HepG2 (cell line): ENCODE measurements at regions not wholly inside any gene's neighbourhood (a gene's known extent, or its start where the extent isn't known, plus 50 kb on each side); places are given as distances from the start of the nearest gene placed in this dataset.
A peak's percentile ranks its signal among the peaks of the same experiment; 100 is the strongest.

ENCODE experiments used
- ATAC-seq: fragments of 200-7000 bp; cut with Tn5 transposase; 3 replicates; pipeline ENCODE4 v1.9.1; 2020; ENCODE audit warnings: mild to moderate bottlenecking, moderate library complexity
- BruUV-seq: library from RNA; stranded (reverse); fragments of 400-500 nt; replicated peaks from 2 replicates; lab custom pipeline; 2021; lab: Mats Ljungman, UMichigan
- CTCF ChIA-PET: fragments of 300-600 bp; formaldehyde crosslinking; extraction: SDS; loops from one replicate; lab custom pipeline; 2021; ENCODE audit warnings: low total read pairs, inconsistent platforms, low intra/inter-chr PET ratio; lab: Yijun Ruan, JAX
- POLR2A ChIA-PET: fragments of 350-600 bp; sonication (Branson Sonifier 250); formaldehyde crosslinking; loops from one replicate; lab custom pipeline; 2020; ENCODE audit warnings: antibody characterized with exemption, inconsistent platforms; lab: Yijun Ruan, JAX
- DNase-seq: peaks from one replicate; pipeline ENCODE4 v3.0.0-alpha.2; 2015; ENCODE audit warnings: low spot score
- FAIRE-seq: peaks from 3 replicates; lab custom pipeline; 2011; peaks lifted over from hg19 to GRCh38; lab: Jason Lieb, UNC
- H2AFZ ChIP-seq: one replicate; pipeline ENCODE4 v1.6.1; 2011; ENCODE audit warnings: low read length, inconsistent platforms
- H3K27ac ChIP-seq: fragments of 300-600 bp; 3 replicates; pipeline ENCODE4 v1.8.0; 2011; ENCODE audit warnings: mixed run types, mild to moderate bottlenecking, mixed read lengths, low read length, inconsistent platforms; ENCODE audit not compliant: insufficient read depth; ENCODE audit errors: extremely low read length
- H3K27me3 ChIP-seq, 2 experiments: fragments of 200-600 bp in 1 of 2; 2 replicates in 1 of 2; 3 replicates in 1 of 2; pipeline versions ENCODE4 v1.6.0 to v1.8.0; 2011; ENCODE audit warnings: low read length in 2 of 2, mild to moderate bottlenecking in 2 of 2, moderate library complexity in 2 of 2, inconsistent platforms in 1 of 2; ENCODE audit not compliant: insufficient read depth in 2 of 2, control insufficient read depth in 1 of 2
- H3K36me3 ChIP-seq, 2 experiments: fragments of 200-600 bp in 1 of 2; replicated peaks in 1 of 2; 2 replicates in 1 of 2; 3 replicates in 1 of 2; pipeline versions ENCODE4 v1.5.1 to v1.8.0; 2011; ENCODE audit warnings: low read length in 2 of 2, inconsistent platforms in 1 of 2; ENCODE audit not compliant: insufficient read depth in 2 of 2, control insufficient read depth in 1 of 2
- H3K4me1 ChIP-seq: 2 replicates; pipeline ENCODE4 v1.5.1; 2012; ENCODE audit warnings: low read length, inconsistent platforms; ENCODE audit not compliant: insufficient read depth
- H3K4me2 ChIP-seq: 2 replicates; pipeline ENCODE4 v1.6.0; 2011; ENCODE audit warnings: low read depth, low read length, inconsistent platforms
- H3K4me3 ChIP-seq, 3 experiments: fragments of 200-600 bp in 1 of 3; sonication (generic), shearing (Covaris generic) in 1 of 3; replicated peaks in 1 of 3; 2 replicates each; pipeline ENCODE4 v1.5.1; 2011 to 2016; ENCODE audit warnings: low read length in 3 of 3, inconsistent platforms in 2 of 3, low read depth in 2 of 3, mild to moderate bottlenecking in 2 of 3, control low read depth in 1 of 3, mixed read lengths in 1 of 3; ENCODE audit not compliant: insufficient read depth in 1 of 3
- H3K79me2 ChIP-seq: one replicate; pipeline ENCODE4 v1.6.1; 2011; ENCODE audit warnings: low read length, inconsistent platforms; ENCODE audit not compliant: insufficient read depth
- H3K9ac ChIP-seq: 2 replicates; pipeline ENCODE4 v1.6.0; 2011; ENCODE audit warnings: mild to moderate bottlenecking, low read depth, low read length, inconsistent platforms; ENCODE audit not compliant: insufficient read depth
- H3K9me3 ChIP-seq: 2 replicates; pipeline ENCODE4 v1.5.1; 2012; ENCODE audit warnings: mild to moderate bottlenecking, low read length
- H4K20me1 ChIP-seq: 2 replicates; pipeline ENCODE4 v1.6.0; 2011; ENCODE audit warnings: inconsistent platforms, mild to moderate bottlenecking, low read length, moderate library complexity; ENCODE audit not compliant: insufficient read depth
- ARNT2 ChIP-seq: sonication (generic); formaldehyde crosslinking; IDR thresholded peaks from 2 replicates; pipeline ENCODE4 v1.8.0; 2022; ENCODE audit warnings: mild to moderate bottlenecking, low read depth, missing genetic modification reagents, moderate library complexity
- CBX5 ChIP-seq: sonication (generic); formaldehyde crosslinking; IDR thresholded peaks from 2 replicates; pipeline ENCODE4 v1.4.0; 2020; ENCODE audit warnings: missing genetic modification reagents, borderline replicate concordance
- HNF4A ChIP-seq: sonication (generic); formaldehyde crosslinking; IDR thresholded peaks from 2 replicates; pipeline ENCODE4 v1.4.0; 2020; ENCODE audit warnings: missing genetic modification reagents
- HOXA3 ChIP-seq: sonication (generic); formaldehyde crosslinking; IDR thresholded peaks from 2 replicates; pipeline ENCODE4 v1.5.0; 2020; ENCODE audit warnings: missing genetic modification reagents
- KAT8 ChIP-seq: IDR thresholded peaks from 2 replicates; pipeline ENCODE4 v1.6.1; 2016; ENCODE audit warnings: missing genetic modification reagents, missing compliant biosample characterization
- NCOR1 ChIP-seq: fragments of 200-600 bp; sonication (generic); IDR thresholded peaks from 2 replicates; pipeline ENCODE4 v1.7.0; 2017; ENCODE audit warnings: antibody characterized with exemption, low read length, borderline replicate concordance
- SMC3 ChIP-seq: IDR thresholded peaks from 2 replicates; pipeline ENCODE4 v1.6.1; 2011; ENCODE audit warnings: low read length, improper control_type of control experiment
- XRCC5 ChIP-seq: fragments of 200-400 bp; formaldehyde crosslinking; optimal IDR thresholded peaks from 2 replicates; pipeline ENCODE3; 2017; ENCODE audit warnings: mild to moderate bottlenecking, low read length
- ZFP36L2 ChIP-seq: sonication (generic); formaldehyde crosslinking; IDR thresholded peaks from 2 replicates; pipeline ENCODE4 v1.4.0; 2020; ENCODE audit warnings: missing genetic modification reagents
- ZMYM4 ChIP-seq: sonication (generic); formaldehyde crosslinking; IDR thresholded peaks from 2 replicates; pipeline ENCODE4 v1.8.1; 2023; ENCODE audit warnings: mild to moderate bottlenecking, missing genetic modification reagents
- ZNF317 ChIP-seq: sonication (generic); formaldehyde crosslinking; IDR thresholded peaks from 2 replicates; pipeline ENCODE4 v1.5.0; 2020; ENCODE audit warnings: mild to moderate bottlenecking, missing genetic modification reagents
- WGBS: methylation state at CpG from one replicate; pipeline ENCODE4 v1.1.6; 2017; ENCODE audit warnings: low lambda C conversion rate; 5-methylcytosine and 5-hydroxymethylcytosine counted together
- in situ Hi-C: cut with HindIII; loops from 2 replicates; pipeline ENCODE4 v1.10.0; 2017; ENCODE audit warnings: low pct_unique_long_range_greater_than_20kb; ENCODE audit not compliant: extremely low pct_ligation_motif_present
- intact Hi-C: fragments of 100-400 bp; cut with micrococcal nuclease; formaldehyde crosslinking; loops from one replicate; pipeline ENCODE4 v1.10.0; 2022; ENCODE audit not compliant: unreplicated experiment
- TF ChIP-seq, protein P1 (sequence below): IDR thresholded peaks from 2 replicates; pipeline ENCODE4 v1.6.1; 2016; ENCODE audit warnings: mild to moderate bottlenecking
- TF ChIP-seq, protein P2 (sequence below): sonication (generic); formaldehyde crosslinking; IDR thresholded peaks from 2 replicates; pipeline ENCODE4 v1.5.0; 2020; ENCODE audit warnings: mild to moderate bottlenecking, missing genetic modification reagents, moderate library complexity
- TF ChIP-seq, protein P3 (sequence below), 2 experiments: sonication (generic) in 1 of 2; formaldehyde crosslinking in 1 of 2; IDR thresholded peaks; 2 replicates each; pipeline versions ENCODE4 v1.4.0 to v1.6.1; 2018 to 2020; ENCODE audit warnings: missing genetic modification reagents in 2 of 2, borderline replicate concordance in 1 of 2, low read depth in 1 of 2, mild to moderate bottlenecking in 1 of 2, missing biosample characterization in 1 of 2
- TF ChIP-seq, protein P4 (sequence below): sonication (generic); formaldehyde crosslinking; IDR thresholded peaks from 2 replicates; pipeline ENCODE4 v1.5.0; 2020; ENCODE audit warnings: missing genetic modification reagents

DNA sequence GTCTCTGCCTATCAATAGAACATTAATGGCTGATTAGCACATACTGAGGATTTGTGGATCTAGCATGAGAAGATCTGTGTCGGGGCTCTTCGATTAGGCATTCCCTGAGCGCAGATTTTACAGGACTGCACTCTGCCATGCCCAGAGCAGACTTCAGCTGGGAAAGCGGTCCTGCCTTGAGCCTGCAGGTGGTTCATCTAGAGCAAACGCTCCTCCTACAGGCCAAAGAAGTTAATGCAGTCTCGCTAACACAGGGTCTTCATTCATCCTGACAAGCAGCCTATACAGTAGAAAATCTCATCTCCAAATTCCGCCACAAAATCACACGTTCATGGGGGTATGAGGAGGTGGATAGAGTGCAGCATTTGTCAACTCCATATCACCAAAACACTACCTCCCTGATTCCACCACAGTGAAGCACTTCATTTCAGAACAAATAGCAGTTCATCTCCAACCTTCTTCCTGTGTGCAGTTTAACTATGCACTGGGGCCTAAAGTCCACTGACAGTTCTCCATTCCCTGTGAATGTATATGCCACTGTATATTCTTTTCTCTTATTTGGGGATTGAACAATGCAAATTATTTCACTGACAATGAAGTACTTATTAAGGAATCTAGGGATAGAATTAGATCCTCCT lies 405.8 kb downstream of the IGSF11 start:
- H3K79me2 ChIP-seq: no peaks in the 10 kb centered on the region
- CTCF ChIA-PET: no interaction called here
- H3K4me3 ChIP-seq: peak overlapping the region; percentile 6 to 39 (median 30); a peak in 3 of 6 replicates
- FAIRE-seq (peak; percentile 85), ATAC-seq (peak; percentile 99), DNase-seq (peak; percentile 80)
- no TSS peak for BruUV-seq
- no peaks in the 10 kb centered on the region for H3K36me3 ChIP-seq
- H3K27ac ChIP-seq: no peak overlapping the region
- WGBS: 3% methylated on average over 8 of the region's 8 CpGs
- H3K27me3 ChIP-seq: no peaks in the 10 kb centered on the region
- no peaks in the 10 kb centered on the region for H4K20me1 ChIP-seq
- H3K9me3 ChIP-seq: no peaks in the 10 kb centered on the region
- peak overlapping the region; percentile 49 for H2AFZ ChIP-seq
- H3K4me2 ChIP-seq: peak overlapping the region; percentile 57
- H3K9ac ChIP-seq: no peak overlapping the region
- peaks cover 35% of the 10 kb centered on the region for H3K4me1 ChIP-seq
- in situ Hi-C loops (loop anchor here (25.0 kb wide), 1 partner anchor 642 kb away; no protein-coding TSS in a partner anchor), intact Hi-C loops (loop anchor here (1.0 to 5.0 kb wide), 5 partner anchors 88 to 732 kb away; no protein-coding TSS in a partner anchor)
- POLR2A ChIA-PET: no interaction called here
- TF ChIP-seq ARNT2 (CRISPR knock-in tag) (0 out of 2 replicates have a peak, but pooled peaks have one; percentile 31), ZNF317 (CRISPR knock-in tag) (no peak), ZFP36L2 (CRISPR knock-in tag) (no peak), CBX5 (CRISPR knock-in tag) (peak; percentile 68; the same call in 1 of the 2 replicates), ZMYM4 (CRISPR knock-in tag) (peak; percentile 32; the same call in 1 of the 2 replicates), SMC3 (peak; percentile 66), HNF4A (CRISPR knock-in tag) (peak; percentile 74), NCOR1 (peak; percentile 66), XRCC5 (peak; percentile 35), KAT8 (0 out of 2 replicates have a peak, but pooled peaks have one; percentile 24), HOXA3 (CRISPR knock-in tag) (no peak)
- TF ChIP-seq, protein P1, sequence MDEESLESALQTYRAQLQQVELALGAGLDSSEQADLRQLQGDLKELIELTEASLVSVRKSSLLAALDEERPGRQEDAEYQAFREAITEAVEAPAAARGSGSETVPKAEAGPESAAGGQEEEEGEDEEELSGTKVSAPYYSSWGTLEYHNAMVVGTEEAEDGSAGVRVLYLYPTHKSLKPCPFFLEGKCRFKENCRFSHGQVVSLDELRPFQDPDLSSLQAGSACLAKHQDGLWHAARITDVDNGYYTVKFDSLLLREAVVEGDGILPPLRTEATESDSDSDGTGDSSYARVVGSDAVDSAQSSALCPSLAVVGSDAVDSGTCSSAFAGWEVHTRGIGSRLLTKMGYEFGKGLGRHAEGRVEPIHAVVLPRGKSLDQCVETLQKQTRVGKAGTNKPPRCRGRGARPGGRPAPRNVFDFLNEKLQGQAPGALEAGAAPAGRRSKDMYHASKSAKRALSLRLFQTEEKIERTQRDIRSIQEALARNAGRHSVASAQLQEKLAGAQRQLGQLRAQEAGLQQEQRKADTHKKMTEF (CRISPR knock-in tag): peak; percentile 39; the same call in 1 of the 2 replicates
- TF ChIP-seq, protein P2, sequence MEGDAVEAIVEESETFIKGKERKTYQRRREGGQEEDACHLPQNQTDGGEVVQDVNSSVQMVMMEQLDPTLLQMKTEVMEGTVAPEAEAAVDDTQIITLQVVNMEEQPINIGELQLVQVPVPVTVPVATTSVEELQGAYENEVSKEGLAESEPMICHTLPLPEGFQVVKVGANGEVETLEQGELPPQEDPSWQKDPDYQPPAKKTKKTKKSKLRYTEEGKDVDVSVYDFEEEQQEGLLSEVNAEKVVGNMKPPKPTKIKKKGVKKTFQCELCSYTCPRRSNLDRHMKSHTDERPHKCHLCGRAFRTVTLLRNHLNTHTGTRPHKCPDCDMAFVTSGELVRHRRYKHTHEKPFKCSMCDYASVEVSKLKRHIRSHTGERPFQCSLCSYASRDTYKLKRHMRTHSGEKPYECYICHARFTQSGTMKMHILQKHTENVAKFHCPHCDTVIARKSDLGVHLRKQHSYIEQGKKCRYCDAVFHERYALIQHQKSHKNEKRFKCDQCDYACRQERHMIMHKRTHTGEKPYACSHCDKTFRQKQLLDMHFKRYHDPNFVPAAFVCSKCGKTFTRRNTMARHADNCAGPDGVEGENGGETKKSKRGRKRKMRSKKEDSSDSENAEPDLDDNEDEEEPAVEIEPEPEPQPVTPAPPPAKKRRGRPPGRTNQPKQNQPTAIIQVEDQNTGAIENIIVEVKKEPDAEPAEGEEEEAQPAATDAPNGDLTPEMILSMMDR: peak; percentile 94
- TF ChIP-seq, protein P3, sequence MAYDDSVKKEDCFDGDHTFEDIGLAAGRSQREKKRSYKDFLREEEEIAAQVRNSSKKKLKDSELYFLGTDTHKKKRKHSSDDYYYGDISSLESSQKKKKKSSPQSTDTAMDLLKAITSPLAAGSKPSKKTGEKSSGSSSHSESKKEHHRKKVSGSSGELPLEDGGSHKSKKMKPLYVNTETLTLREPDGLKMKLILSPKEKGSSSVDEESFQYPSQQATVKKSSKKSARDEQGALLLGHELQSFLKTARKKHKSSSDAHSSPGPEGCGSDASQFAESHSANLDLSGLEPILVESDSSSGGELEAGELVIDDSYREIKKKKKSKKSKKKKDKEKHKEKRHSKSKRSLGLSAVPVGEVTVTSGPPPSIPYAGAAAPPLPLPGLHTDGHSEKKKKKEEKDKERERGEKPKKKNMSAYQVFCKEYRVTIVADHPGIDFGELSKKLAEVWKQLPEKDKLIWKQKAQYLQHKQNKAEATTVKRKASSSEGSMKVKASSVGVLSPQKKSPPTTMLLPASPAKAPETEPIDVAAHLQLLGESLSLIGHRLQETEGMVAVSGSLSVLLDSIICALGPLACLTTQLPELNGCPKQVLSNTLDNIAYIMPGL (CRISPR knock-in tag; IDR thresholded peaks at IDR 0.05; ENCODE audit: borderline replicate concordance in 1 of 2, low read depth in 1 of 2): peak in 1 of 2 experiments; percentile 60; a peak in 2 of 4 replicates
- TF ChIP-seq, protein P4, sequence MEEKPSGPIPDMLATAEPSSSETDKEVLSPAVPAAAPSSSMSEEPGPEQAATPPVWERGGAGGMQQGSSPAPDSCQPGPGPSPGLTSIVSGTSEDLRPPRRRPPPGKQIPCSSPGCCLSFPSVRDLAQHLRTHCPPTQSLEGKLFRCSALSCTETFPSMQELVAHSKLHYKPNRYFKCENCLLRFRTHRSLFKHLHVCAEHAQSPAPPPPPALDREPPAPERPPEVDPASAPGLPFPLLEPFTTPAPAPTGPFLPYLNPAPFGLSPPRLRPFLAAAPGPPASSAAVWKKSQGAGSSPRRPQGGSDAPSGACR: no peak
